H7 (cell line): ENCODE measurements at regions not wholly inside any gene's neighbourhood (a gene's known extent, or its start where the extent isn't known, plus 50 kb on each side); places are given as distances from the start of the nearest gene placed in this dataset.
"Not testable (repeated sequence)": the region's sequence is repeated elsewhere in the genome, so short reads cannot be mapped to it uniquely, and the experiment has no call there.

ENCODE experiments used
- DNase-seq: peaks from one replicate; pipeline ENCODE4 v3.0.0; 2012
- H3K27me3 ChIP-seq: 2 replicates; pipeline ENCODE4 v1.6.0; 2011; ENCODE audit warnings: mild to moderate bottlenecking, low read length; ENCODE audit not compliant: control insufficient read depth, insufficient read depth
- H3K36me3 ChIP-seq: replicated peaks from 2 replicates; pipeline ENCODE4 v1.5.1; 2011; ENCODE audit warnings: low read length; ENCODE audit not compliant: control insufficient read depth, insufficient read depth
- H3K4me3 ChIP-seq: 2 replicates; pipeline ENCODE4 v1.5.1; 2011; ENCODE audit warnings: low read depth, mild to moderate bottlenecking, control low read depth, low read length, moderate library complexity; ENCODE audit not compliant: insufficient read depth

DNA sequence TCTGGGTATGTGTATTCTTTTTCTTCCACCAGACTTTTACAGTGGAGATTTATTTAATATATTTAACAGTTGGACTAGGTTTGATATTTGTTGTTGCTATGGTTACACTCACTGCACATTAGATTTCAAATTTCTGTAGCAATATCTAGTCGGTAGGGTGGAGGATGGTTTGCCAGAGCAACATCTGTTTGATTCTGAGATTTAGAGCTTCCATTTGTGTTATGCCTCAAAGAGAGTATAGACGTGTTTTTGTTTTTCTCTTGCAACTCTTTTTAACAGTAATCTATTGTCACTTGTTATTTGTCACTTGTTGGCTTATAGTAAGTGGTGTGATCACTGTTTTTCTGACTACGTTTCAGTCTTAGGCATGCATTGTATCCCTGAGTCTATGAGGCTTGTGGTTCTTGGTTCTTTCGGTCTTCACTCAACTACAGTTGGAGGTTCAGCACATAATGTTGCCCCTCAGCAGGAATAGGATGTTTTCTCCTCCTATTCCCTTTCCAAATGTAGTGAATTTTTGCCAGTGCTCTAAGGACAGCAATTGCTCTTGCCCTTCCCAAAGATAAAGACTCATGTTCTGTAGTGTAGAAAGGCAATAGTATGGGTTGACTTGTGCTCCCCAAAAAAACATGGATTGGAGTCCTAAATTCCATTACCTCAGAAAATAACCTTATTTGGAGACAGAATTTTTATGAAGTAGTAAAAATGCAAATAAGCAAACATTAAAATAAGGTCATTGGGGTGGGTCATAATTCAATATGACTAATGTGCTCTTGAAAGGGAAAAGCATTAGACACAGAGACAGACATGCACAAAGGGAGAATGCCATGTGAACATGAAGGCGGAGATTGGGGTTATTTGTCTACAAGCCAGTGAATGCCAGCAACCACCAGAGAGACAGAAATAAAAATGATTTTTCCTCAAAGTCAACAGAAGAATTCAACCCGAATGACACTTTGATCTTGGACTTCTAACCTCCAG is 692.1 kb downstream of the DIPK2A start:
- DNase-seq: no peak
- Histone ChIP-seq H3K36me3 (no peaks in the 10 kb centered on the region), H3K27me3 (no peaks in the 10 kb centered on the region)

DNA sequence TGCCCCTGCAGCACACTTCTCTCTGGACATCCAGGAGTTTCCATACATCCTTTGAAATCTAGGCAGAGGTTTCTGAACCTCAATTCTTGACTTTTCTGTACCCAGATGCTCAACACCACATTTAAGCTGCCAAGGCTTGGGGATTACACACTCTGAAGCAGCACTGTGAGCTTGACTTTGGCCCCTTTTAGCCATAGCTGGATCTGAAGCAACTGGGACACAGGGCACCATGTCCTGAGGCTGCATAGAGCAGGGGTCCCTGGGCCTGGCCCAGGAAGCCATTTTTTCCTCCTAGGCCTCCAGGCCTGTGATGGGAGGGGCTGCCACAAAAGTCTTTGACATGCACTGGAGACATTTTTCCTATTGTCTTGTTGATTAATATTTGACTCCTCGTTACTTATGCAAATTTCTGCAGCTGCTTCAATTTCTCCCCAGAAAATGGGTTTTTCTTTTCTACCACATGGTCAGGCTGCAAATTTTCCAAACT is 694.0 kb downstream of the DIPK2A start:
- H3K27me3 ChIP-seq: no peaks in the 10 kb centered on the region
- no peak overlapping the region for H3K4me3 ChIP-seq
- H3K36me3 ChIP-seq: no peaks in the 10 kb centered on the region
- no peak for DNase-seq

More for the DNA sequence above, 692.1 kb downstream of the DIPK2A start:
- H3K4me3 ChIP-seq: no peak overlapping the region

DNA sequence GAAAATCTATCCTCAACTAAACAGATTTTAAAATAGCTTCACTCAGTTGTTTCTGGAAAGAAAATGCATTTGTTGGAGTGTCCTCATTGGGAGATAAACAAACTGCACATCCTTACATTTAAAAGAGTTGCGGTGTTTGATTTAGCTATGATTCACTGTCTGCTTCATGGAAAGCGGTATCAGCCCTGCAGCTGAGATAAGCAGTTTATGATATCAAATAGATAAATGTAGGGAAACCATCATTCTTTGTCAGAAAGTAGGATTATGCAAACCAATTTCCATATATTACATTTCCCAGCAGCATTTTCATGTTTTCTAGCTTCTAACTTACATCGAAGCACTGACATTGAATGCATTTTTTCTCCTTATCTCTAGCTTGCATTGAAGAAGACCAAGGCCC is 698.9 kb downstream of the DIPK2A start:
- no peak for DNase-seq
- no peak overlapping the region for H3K4me3 ChIP-seq
- H3K27me3 ChIP-seq: no peaks in the 10 kb centered on the region
- H3K36me3 ChIP-seq: no peaks in the 10 kb centered on the region

DNA sequence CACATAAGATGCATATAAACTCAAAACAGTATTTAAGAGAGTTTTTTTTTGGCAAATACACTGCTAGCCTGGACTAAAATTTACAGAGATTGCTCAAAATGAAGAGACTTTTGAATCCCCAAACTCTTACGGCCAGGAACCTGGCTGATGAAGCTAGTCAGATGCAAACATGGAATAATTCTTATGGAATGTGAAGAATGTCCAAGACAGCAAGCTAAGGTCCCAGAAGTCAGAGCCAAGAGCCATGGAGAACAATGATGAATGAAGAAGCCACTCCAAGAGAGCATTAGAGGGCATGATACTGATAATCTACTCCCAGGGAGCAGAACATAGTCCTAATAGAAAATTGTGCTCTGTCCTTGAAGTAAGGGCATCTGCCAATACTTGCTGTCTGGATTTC is 705.5 kb downstream of the DIPK2A start:
- no peaks in the 10 kb centered on the region for H3K36me3 ChIP-seq
- no peak for DNase-seq
- H3K27me3 ChIP-seq: no peaks in the 10 kb centered on the region
- H3K4me3 ChIP-seq: no peak overlapping the region

DNA sequence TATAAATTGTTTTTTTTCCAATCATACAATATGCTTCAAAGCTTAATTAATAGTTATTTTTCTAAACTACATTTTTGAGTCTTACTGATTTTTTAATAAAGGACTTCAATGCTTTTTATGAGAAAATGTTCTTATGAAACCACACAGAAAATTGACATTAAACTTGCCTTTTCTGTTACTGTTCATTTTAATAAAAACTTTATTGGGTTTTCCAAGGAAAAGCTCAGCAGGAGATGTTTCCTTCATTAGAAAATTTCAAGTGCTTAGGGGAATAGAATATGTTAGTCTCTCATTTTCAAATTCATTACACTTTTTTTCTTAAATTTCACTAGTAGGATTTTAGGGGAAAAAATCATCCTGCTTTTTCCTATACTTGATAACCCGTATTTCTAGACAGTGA is 711.4 kb downstream of the DIPK2A start:
- no peaks in the 10 kb centered on the region for H3K27me3 ChIP-seq

DNA sequence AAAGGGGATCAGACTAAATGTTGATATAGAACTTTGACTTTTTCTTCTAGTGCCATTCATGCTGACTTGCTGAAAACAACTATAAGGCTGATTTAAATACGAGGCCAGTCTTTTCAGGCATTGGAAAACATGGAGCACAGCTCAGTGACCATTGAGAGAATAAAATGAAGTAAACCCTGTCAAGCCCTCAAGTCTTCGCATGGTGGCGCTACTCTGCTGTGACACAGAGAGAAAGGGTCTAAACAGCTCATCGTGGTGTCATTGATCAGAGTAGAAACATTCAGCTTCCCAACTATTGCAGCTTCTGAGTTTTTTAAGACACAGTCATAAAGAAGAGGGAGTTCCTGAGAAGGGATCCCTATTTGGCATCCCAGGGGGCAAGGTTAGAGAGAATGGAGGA is 716.2 kb downstream of the DIPK2A start:
- H3K27me3 ChIP-seq: no peaks in the 10 kb centered on the region
- no peaks in the 10 kb centered on the region for H3K36me3 ChIP-seq
- H3K4me3 ChIP-seq: no peak overlapping the region
- no peak for DNase-seq

More for the DNA sequence above, 711.4 kb downstream of the DIPK2A start:
- Histone ChIP-seq H3K4me3 (no peak overlapping the region), H3K36me3 (no peaks in the 10 kb centered on the region)
- DNase-seq: no peak

DNA sequence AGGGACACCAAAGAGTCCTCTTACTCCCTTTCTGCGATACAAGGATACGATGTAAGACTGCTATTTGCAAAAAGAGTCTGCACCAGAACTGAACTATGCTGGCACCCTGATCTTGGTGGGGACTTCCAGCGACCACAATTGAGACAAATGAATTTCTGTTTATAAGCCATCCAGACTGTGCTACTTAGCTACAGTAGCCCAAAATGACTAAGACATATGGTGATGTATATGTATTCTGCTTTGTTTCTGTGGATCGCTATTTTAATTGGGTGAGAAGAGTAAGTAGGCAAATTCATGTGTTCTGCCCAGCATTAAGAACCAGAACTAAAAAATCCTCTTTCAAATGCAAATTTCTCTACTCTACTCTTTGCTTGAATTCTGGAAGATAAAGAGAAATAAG is 720.9 kb downstream of the DIPK2A start:
- H3K4me3 ChIP-seq: no peak overlapping the region
- no peaks in the 10 kb centered on the region for H3K27me3 ChIP-seq
- DNase-seq: no peak

DNA sequence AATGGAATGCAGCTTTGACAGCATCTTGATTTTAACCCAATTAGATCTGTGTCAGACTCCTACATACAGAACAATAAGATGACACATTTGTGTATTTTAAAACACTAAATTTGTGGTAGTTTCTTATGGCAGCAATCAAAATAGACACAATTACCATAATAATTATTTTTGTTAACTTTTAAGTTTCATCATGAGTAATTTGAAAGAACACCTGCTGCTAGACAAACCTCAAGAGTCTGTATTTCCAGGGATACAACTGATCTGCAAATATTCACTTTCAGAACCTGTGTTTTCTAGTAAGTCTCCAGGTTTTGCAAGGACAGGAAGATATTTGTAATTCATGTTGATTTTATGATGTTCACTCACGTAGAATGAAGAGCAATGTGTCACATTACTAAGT is 736.8 kb downstream of the DIPK2A start:
- H3K36me3 ChIP-seq: no peaks in the 10 kb centered on the region
- no peak overlapping the region for H3K4me3 ChIP-seq
- no peak for DNase-seq
- no peaks in the 10 kb centered on the region for H3K27me3 ChIP-seq

More for the DNA sequence above, 720.9 kb downstream of the DIPK2A start:
- no peaks in the 10 kb centered on the region for H3K36me3 ChIP-seq

DNA sequence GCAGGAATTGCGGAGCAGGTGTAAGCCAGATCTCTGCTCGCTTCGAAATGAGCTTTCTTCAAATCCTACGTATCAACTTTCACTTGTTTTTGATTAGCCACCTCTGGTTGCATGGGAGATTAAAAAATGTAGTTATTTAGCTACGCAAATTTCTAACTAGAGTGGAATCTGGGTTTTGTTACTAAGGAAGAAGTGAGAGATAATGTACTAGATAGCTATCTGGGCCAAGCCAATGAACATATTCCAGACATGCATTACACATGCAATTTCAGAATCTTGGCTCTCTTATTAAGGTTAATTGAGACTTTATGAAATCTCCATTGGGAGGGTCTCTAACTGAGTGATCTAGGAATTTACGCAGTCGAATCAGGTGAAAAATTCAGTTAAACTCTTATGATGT is 765.7 kb downstream of the DIPK2A start:
- no peaks in the 10 kb centered on the region for H3K36me3 ChIP-seq

DNA sequence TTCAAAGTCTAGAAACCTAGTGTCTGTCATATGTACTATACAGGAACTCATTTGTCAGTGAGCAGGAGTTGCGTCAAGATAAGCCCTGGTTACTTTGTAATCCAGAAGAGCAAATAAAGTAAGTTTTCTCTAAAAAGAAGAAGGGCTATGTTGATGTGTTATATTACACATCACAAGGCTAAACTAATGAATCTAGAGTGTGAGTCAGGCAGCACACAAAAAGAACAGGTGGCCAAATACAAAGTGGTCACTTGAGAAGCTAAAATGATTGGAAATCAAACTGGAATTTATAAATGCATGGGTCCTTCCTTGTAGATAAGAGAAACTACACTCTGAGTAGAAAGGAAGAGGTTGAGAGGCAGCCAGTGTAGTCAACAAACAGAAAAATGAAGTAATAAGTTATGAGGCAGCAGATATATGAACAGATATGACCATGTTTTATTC is 771.6 kb downstream of the DIPK2A start:
- no peak for DNase-seq
- Histone ChIP-seq H3K36me3 (no peaks in the 10 kb centered on the region), H3K27me3 (no peaks in the 10 kb centered on the region), H3K4me3 (no peak overlapping the region)

More for the DNA sequence above, 765.7 kb downstream of the DIPK2A start:
- no peak overlapping the region for H3K4me3 ChIP-seq
- H3K27me3 ChIP-seq: no peaks in the 10 kb centered on the region
- DNase-seq: no peak

DNA sequence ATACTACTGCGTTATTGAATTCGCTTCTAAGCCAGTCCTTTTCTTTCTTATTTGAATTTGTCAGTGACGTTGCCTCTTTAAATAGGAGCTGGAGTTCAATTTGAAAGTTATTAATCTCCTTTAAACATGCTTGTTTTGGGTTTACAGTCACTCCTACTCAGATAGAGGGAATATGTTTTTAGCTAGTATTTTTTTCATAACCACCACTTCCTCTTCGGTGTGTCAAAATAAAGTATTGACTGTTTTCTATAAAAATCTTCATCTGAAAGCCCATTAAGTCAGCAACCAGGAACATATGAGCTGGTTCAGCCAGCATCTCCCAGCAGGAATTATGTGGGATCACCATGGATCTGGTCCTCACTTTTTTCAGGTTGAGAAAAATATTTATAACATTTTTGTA is 772.9 kb downstream of the DIPK2A start:
- no peaks in the 10 kb centered on the region for H3K36me3 ChIP-seq
- H3K27me3 ChIP-seq: no peaks in the 10 kb centered on the region
- H3K4me3 ChIP-seq: no peak overlapping the region
- no peak for DNase-seq

DNA sequence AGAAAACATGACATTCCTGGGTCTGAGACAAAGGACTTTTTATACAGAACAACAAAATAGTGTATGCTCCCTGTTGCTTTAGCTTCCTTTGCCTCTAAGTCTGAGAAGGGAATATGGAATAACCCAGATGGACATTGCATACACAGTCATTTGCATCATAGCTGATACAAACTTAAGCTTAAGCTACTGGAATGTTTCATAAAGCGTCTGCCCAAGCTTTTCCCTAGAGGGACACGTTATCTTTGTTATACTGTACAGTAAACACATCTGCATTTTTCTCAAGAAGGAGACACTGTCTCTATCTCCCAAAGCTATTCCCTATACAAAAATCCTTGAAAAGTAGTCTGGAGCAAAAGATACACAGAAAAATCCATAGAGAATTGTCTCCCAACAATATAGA is 775.0 kb downstream of the DIPK2A start:
- no peak for DNase-seq
- Histone ChIP-seq H3K36me3 (no peaks in the 10 kb centered on the region), H3K27me3 (no peaks in the 10 kb centered on the region), H3K4me3 (no peak overlapping the region)

DNA sequence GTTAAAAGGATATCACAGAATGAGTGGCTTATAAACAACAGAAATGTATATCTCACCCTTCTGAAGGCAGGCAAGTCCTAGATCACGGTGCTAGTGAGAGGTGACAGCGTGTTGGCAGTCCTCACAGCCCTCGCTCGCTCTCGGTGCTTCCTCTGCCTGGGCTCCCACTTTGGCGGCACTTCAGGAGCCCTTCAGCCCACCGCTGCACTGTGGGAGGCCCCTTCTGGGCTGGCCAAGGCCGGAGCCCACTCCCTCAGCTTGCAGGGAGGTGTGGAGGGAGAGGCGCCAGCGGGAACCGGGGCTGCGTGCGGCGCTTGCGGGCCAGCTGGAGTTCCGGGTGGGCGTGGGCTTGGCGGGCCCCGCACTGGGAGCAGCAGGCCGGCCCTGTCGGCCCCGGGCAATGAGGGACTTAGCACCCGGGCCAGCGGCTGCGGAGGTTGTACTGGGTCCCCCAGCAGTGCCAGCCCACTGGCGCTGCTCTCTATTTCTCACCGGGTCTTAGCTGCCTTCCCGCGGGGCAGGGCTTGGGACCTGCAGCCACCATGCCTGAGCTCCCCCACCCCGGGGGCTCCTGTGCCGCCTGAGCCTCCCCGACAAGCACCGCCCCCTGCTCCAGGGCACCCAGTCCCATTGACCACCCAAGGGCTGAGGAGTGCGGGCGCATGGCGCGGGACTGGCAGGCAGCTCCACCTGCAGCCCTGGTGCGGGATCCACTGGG is 778.1 kb downstream of the DIPK2A start:
- not testable (repeated sequence) for DNase-seq, H3K36me3 ChIP-seq, H3K4me3 ChIP-seq, H3K27me3 ChIP-seq

DNA sequence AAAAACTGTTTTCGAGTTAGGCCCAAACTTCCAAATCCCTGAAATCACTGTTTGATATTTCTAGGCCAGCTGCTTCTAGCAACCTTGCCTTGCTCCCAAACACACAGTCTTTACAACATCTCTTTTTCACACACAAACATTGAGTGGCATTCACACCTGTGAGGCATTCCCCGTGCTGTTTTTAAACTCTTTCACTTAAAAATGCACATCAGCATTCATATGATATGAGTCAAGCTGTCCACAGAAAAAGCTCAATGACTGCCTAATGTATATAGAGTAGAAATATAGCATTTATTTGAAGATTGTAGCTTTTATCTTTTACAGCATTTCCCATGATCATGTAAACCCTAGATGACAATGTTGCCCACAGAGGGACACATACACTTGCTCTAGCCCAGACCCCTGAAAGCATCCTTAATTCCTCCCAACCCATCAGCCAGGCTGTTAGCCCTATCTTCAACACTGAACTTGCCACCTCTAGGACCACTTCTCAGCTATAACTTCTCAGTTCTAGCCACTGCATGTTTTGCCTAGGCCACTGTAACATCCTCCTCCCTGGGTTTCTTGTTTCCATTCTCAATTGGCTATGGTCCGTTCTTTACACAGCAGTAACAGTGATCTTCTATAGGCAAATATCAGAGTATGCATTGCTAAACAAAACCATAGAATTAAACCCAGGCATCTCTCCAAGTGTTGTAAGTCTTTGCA is 782.6 kb downstream of the DIPK2A start:
- H3K27me3 ChIP-seq: no peaks in the 10 kb centered on the region
- no peak overlapping the region for H3K4me3 ChIP-seq
- no peak for DNase-seq
- H3K36me3 ChIP-seq: no peaks in the 10 kb centered on the region
